Stimulated activated CD4-positive, alpha-beta T cell treated with anti-CD3 and anti-CD28 coated beads, Interleukin-4, amount 100 ng/mL, for 24 hours (primary cell): ENCODE measurements at regions not wholly inside any gene's neighbourhood (a gene's known extent, or its start where the extent isn't known, plus 50 kb on each side); places are given as distances from the start of the nearest gene placed in this dataset.
"Not testable (repeated sequence)": the region's sequence is repeated elsewhere in the genome, so short reads cannot be mapped to it uniquely, and the experiment has no call there.

ENCODE experiments used
- DNase-seq: peaks from one replicate; pipeline ENCODE4 v3.0.0-alpha.2; 2020

- not testable (repeated sequence) for DNase-seq
Measured at GRCh38 chr9:68593760-68594159, 53.1 kb upstream of the TMEM252 start.

DNA sequence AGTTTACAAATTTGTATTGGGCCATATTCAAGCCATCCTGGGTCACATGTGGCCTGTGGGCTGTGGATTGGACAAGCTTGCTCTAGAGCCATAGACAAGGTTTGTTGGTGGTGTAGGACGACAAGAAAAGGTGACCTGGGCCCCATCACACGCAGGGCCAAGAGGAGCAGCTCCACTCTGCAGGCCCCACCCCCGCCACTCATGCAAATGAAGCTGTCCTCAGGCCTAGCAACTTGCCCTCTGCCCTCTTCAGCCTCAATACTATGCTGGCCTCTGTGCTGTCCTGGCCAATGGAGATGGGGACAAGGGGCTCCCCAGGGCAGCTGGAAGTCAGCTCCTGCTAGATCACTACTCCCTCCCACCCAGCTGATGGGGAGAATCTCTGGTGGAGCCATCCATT, 55.2 kb upstream of the TMEM252 start:
- DNase-seq, result no peak

DNA sequence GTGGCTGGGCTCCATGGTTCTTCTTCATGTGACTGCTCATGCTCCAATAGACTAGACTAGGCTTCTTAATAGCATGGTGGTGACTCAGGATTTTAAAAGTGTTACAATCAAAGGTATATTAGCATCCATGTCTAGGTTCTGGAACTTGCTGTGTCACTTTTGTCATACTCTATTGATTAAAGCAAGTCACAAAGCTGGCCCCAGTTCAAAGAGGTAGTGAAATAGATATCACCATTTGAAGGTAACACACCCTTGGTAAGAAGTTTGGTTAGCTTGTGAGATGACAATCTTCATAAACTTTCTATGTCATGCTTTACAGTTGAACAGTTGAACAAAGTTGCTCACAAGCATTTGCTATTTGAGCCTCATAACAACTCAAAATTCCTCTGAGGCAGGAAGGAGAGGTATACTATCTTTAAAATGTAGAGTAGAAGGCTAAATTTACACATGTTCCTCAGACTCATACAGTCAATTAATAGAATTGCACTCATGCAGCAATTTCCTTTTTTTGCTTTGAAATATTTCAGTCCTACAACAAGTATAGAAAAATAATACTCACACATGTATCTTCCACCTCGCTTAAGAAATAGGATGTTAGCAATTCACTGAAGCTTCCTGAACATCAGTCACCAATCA, 56.8 kb upstream of the TMEM252 start:
- no peak for DNase-seq

GRCh38 chr9:68599826-68600225, 59.1 kb upstream of the TMEM252 start:
- no peak for DNase-seq

GRCh38 chr9:68601081-68601480, 60.4 kb upstream of the TMEM252 start:
- DNase-seq, result no peak

- DNase-seq, result no peak
Measured at GRCh38 chr9:68603371-68603770, 62.7 kb upstream of the TMEM252 start.

GRCh38 chr9:68608763-68609162, 68.1 kb upstream of the TMEM252 start:
- no peak for DNase-seq

- DNase-seq, result no peak
Measured at GRCh38 chr9:68609901-68610415, 69.3 kb upstream of the TMEM252 start.

- DNase-seq, result no peak
Measured at GRCh38 chr9:68614121-68614520, 73.4 kb upstream of the TMEM252 start.

- DNase-seq, result not testable (repeated sequence)
Measured at GRCh38 chr9:68617011-68617410, 76.3 kb upstream of the TMEM252 start.

DNA sequence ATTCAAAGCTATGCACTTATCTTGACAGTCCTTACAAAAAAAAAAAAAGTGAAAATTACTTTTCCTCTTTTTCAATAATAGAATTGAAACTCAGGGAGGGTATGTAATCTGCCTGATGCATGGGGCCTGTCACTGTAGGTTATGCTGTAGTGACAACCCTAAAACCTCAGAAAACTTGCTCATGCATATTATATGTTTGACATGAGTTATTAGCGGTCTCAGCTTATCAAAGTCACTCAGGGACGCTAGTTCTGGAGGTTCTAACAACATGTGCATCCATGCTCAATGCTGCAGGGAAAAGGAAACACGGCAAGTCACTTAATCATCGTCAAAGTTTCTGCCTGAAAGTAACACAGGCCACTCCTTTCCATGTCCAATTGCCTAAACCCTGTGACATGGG, 78.4 kb upstream of the TMEM252 start:
- DNase-seq, result no peak

DNA sequence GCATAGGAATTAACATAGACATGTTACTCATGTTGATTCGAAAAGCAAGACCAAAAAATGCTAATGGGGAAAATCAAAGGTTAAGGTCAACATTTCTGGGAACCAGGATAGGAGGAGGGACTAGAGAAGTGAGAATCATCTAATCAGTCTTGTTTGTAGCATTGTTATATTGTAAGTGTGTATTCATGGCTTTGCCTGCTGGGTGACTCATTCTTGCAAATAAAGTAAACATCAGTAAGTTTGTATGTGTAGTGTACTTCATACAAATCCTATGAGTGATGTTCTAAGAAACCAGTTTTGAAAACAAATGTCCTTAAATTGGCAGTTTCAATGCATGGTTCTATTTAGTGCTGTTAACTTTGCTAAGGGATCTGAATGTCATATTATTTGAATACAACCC, 79.0 kb upstream of the TMEM252 start:
- DNase-seq, result no peak

DNA sequence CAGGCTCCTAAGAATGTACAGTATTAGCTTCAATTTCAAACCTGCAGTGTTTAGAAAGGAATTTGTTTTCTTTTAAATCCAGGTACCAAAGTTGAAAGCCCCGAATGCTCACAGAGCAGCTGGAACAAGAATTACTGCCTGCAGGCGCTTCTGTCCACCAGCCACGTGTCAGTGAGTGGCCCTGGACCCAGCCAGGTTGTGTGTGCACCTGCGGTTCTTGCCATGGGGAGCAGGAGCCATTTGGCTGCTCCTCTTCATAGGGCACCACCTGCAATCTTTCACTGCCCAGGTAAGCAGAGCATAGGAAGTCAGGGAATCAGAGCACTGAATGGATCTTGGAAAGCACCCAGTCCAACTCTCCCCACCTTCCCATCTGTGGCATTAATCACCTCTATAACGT, 79.5 kb upstream of the PIP5K1B start:
- no peak for DNase-seq

GRCh38 chr9:68626526-68626925, 78.5 kb upstream of the PIP5K1B start:
- no peak for DNase-seq

GRCh38 chr9:68627104-68627503, 77.9 kb upstream of the PIP5K1B start:
- DNase-seq, result no peak

GRCh38 chr9:68627594-68627993, 77.4 kb upstream of the PIP5K1B start:
- DNase-seq, result no peak

DNA sequence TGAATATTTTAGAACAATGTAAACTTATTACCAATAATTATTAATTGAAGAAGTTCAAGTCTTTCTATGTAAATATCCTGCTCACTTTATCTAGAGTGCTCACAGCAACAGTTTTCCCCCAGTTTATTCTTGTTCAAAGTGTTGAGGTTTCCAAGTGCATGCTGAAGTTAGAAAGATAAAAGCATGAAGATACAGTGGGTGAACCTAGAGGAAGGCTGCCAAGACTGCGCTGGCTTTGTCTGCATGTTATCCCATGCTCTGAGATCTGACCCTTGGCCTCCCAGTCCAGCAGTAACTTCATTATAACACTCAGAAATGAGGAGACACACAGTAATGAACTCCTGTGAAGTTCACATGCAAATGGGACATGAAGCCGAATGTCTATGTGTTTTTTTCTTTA, 76.0 kb upstream of the PIP5K1B start:
- no peak for DNase-seq

DNA sequence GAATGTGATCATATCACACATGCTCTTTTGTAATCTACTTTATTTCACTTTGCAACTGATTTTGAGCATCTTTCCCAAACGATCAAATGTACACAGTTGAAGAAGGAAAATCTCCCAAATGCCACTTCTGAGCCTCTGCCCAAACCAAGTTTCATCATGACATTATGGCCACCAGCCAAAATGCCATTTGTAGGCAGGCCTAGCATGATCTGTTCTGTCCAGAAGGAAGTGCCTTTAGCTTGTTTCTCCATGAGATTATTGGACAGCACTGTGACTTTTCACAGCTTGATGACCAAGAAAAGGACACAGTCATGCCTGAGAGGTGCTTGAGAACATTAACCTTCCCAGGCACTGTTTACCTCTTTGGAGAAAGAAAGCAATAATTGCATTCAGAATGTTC, 73.2 kb upstream of the PIP5K1B start:
- DNase-seq, result no peak

- DNase-seq, result no peak
Measured at GRCh38 chr9:68637020-68637419, 68.0 kb upstream of the PIP5K1B start.

GRCh38 chr9:68639261-68639660, 65.8 kb upstream of the PIP5K1B start:
- DNase-seq, result not testable (repeated sequence)

GRCh38 chr9:68640421-68641089, 64.5 kb upstream of the PIP5K1B start:
- DNase-seq, result no peak

GRCh38 chr9:68643901-68644809, 60.9 kb upstream of the PIP5K1B start:
- no peak for DNase-seq

DNA sequence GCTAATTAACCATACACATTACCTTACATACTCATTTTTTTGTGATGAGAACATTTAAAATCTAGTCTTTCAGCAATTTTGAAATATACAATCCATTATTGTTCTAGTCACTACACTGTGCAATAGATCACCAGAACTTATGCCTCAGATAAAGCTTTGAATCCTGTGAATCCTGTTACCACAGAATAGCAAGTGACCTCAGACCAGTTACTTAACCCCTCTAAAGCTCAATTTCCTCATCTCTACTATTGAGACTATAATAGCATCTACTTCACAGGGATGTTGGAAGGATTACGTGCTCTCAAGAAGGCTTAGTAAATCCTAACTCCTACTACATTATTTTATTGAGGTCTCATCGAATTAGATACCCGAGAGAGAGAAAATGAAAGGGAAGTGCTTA, 60.2 kb upstream of the PIP5K1B start:
- DNase-seq, result no peak

DNA sequence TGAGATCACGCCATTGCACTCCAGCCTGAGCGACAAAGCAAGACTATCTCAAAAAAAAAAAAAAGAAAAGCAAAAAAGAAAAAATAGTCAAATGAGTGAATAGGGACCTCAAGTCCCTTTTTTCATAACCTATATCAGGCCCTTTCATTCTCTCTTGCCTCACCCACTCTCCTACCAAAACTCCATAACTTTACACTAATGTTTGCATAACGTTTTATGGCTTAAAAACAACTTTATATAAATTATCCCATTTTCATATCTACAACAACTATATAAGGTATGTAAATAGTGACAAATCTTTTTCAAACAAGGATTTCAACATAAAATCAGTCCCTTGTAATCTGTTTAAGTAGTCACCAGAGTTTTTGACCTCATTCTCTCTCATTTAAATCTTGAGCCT, 56.9 kb upstream of the PIP5K1B start:
- DNase-seq, result no peak
